RWPE2 (cell line): ENCODE measurements at regions not wholly inside any gene's neighbourhood (a gene's known extent, or its start where the extent isn't known, plus 50 kb on each side); places are given as distances from the start of the nearest gene placed in this dataset.
A peak's percentile ranks its signal among the peaks of the same experiment; 100 is the strongest.

Experiments
- ATAC-seq: fragments of 200-7000 bp; cut with Tn5 transposase; 3 replicates; pipeline ENCODE4 v1.9.1; 2021; ENCODE audit warnings: low read depth
- DNase-seq: peaks from one replicate; pipeline ENCODE4 v3.0.0-alpha.2; 2020; ENCODE audit warnings: low spot score
- H3K27ac ChIP-seq: fragments of 450-650 bp; 2 replicates; pipeline ENCODE4 v1.5.1; 2017; ENCODE audit warnings: mild to moderate bottlenecking; ENCODE audit not compliant: poor library complexity, severe bottlenecking
- H3K27me3 ChIP-seq: fragments of 250-450 bp; sonication (Bioruptor Pico); 2 replicates; pipeline ENCODE4 v1.5.1; 2021; ENCODE audit warnings: mild to moderate bottlenecking, moderate library complexity; ENCODE audit not compliant: insufficient read depth, poor library complexity, severe bottlenecking
- H3K36me3 ChIP-seq: fragments of 250-450 bp; sonication (Bioruptor Pico); 2 replicates; pipeline ENCODE4 v1.5.1; 2020; ENCODE audit warnings: low read depth, mild to moderate bottlenecking, moderate library complexity
- H3K4me1 ChIP-seq: fragments of 250-450 bp; sonication (Bioruptor Pico); 2 replicates; pipeline ENCODE4 v1.5.1; 2021; ENCODE audit warnings: mild to moderate bottlenecking, moderate library complexity; ENCODE audit not compliant: insufficient read depth, poor library complexity, severe bottlenecking
- H3K4me3 ChIP-seq: fragments of 250-450 bp; sonication (Bioruptor Pico); 2 replicates; pipeline ENCODE4 v1.5.1; 2021; ENCODE audit warnings: mild to moderate bottlenecking, moderate library complexity; ENCODE audit not compliant: severe bottlenecking
- H3K9me3 ChIP-seq: fragments of 250-450 bp; sonication (Bioruptor Pico); 2 replicates; pipeline ENCODE4 v1.5.1; 2021; ENCODE audit warnings: mild to moderate bottlenecking, moderate library complexity; ENCODE audit not compliant: severe bottlenecking
- TF ChIP-seq, protein P1 (sequence below): fragments of 450-650 bp; IDR thresholded peaks from one replicate; pipeline ENCODE4 v1.5.1; 2017; ENCODE audit warnings: mild to moderate bottlenecking, moderate library complexity; ENCODE audit not compliant: poor library complexity, severe bottlenecking

DNA sequence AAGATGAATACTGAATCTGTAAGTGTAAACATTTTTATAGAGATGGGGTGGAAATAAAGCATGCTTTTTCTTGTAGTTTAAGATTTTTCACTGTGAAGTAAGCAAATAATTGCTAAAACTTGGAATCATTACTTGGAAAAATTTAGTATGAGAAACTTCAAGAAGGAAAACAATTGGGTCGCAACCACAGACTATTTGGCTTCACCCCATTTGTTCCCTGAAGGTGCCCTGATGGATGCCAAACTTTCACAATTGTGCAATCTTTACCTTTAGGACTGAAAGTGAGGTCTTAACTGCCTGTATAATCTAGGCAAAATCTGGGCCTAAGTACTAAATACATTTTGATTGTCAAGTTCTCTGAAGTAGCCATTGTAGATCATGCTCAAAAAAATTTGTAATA lies 330.1 kb downstream of the HDGFL1 start:
- no peak for DNase-seq
- TF ChIP-seq, protein P1, sequence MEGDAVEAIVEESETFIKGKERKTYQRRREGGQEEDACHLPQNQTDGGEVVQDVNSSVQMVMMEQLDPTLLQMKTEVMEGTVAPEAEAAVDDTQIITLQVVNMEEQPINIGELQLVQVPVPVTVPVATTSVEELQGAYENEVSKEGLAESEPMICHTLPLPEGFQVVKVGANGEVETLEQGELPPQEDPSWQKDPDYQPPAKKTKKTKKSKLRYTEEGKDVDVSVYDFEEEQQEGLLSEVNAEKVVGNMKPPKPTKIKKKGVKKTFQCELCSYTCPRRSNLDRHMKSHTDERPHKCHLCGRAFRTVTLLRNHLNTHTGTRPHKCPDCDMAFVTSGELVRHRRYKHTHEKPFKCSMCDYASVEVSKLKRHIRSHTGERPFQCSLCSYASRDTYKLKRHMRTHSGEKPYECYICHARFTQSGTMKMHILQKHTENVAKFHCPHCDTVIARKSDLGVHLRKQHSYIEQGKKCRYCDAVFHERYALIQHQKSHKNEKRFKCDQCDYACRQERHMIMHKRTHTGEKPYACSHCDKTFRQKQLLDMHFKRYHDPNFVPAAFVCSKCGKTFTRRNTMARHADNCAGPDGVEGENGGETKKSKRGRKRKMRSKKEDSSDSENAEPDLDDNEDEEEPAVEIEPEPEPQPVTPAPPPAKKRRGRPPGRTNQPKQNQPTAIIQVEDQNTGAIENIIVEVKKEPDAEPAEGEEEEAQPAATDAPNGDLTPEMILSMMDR: no peak
- no peak for ATAC-seq
- H3K4me1 ChIP-seq: no peaks in the 10 kb centered on the region
- H3K27me3 ChIP-seq: no peaks in the 10 kb centered on the region
- no peak overlapping the region for H3K27ac ChIP-seq
- H3K4me3 ChIP-seq: no peak overlapping the region
- H3K36me3 ChIP-seq: no peaks in the 10 kb centered on the region
- no peaks in the 10 kb centered on the region for H3K9me3 ChIP-seq

DNA sequence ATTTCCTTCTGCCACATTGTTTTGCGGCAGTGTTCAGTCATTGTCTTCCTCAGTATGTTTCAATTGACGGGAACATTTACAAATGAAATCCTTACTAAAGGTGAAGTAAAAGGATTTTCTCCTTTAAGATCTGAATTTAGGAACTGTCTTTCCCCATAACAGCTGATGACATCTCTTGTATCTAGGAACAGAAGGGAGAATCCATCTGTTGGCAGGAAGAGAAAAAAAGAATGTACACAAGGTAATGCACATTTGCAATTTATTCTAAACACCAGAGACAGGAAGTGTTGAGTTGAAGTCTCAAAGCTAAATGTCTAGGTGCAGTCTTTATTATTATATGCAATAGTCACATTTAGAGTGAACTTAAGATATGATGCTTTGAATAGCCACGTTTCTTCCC lies 334.5 kb downstream of the HDGFL1 start:
- no peak overlapping the region for H3K27ac ChIP-seq
- ATAC-seq (no peak), DNase-seq (no peak)
- H3K9me3 ChIP-seq: no peaks in the 10 kb centered on the region
- TF ChIP-seq, protein P1: no peak
- no peaks in the 10 kb centered on the region for H3K27me3 ChIP-seq
- H3K4me3 ChIP-seq: no peak overlapping the region
- H3K36me3 ChIP-seq: no peaks in the 10 kb centered on the region
- H3K4me1 ChIP-seq: no peaks in the 10 kb centered on the region

DNA sequence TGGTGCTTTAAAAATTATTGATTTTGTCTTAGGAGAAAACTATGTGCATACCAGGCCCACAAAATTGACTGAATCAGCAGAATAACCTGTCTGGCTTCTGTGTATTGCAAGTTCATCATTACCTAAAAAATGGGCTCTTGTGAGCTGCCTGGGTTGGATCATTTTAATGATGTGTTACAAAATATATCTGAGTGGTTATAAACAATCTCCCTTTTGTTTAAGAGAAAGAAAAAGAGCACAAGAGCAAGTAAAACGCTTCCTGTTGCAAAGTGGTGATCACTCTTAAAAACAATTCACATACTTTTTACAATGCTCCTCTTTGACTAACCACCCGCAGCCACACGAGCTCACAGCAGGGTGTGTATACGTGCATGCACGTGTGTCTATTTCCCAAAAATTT lies 335.1 kb downstream of the HDGFL1 start:
- Histone ChIP-seq H3K9me3 (no peaks in the 10 kb centered on the region), H3K36me3 (no peaks in the 10 kb centered on the region), H3K4me3 (no peak overlapping the region), H3K4me1 (no peaks in the 10 kb centered on the region), H3K27ac (no peak overlapping the region), H3K27me3 (no peaks in the 10 kb centered on the region)
- DNase-seq (no peak), ATAC-seq (no peak)
- TF ChIP-seq, protein P1: no peak

DNA sequence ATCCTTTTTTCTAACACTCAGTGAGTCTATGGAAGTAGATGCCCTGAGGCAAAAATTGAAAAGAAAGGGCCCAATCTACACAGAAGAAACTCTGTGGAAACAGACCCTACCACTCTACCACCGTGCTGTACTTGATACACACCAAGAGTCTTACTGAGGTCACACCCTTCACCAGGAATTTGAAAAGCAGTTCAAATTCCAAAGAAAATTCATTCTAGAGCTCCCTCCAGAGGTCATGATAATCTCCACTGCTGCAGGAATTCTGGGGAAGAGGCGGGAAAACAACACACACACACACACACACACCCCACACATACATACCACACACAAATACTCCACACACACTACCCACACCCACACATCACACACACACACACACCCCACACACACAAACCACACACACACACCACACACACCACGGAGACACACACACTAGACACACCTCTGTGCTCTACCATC lies 336.8 kb downstream of the HDGFL1 start:
- no peaks in the 10 kb centered on the region for H3K4me1 ChIP-seq
- H3K27me3 ChIP-seq: no peaks in the 10 kb centered on the region
- H3K9me3 ChIP-seq: no peaks in the 10 kb centered on the region
- ATAC-seq: peak; percentile 54; the same call in 2 of the 3 replicates
- TF ChIP-seq, protein P1: peak; percentile 46
- no peak overlapping the region for H3K4me3 ChIP-seq
- no peak overlapping the region for H3K27ac ChIP-seq
- no peak for DNase-seq
- H3K36me3 ChIP-seq: no peaks in the 10 kb centered on the region

DNA sequence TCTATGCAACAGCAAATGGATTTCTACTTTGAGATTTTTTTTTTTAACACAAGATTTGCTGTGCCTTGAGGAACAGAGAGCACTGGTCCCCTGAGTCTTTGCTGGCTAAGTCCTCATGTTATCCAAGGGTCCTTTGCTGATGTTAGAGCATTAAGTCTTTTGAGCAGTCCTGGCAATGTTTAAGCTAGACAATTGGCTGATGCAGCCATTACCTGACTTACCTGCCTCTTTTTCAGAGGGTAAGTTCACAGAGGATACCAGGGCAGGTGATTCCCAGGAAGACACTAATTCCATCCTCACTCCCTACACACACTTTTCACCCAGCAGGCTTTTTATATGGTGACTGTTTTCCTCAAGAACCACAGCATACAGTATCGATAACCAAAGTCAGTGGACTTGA lies 337.7 kb downstream of the HDGFL1 start:
- no peaks in the 10 kb centered on the region for H3K9me3 ChIP-seq
- no peaks in the 10 kb centered on the region for H3K4me1 ChIP-seq
- no peak overlapping the region for H3K27ac ChIP-seq
- ATAC-seq (no peak), DNase-seq (no peak)
- H3K4me3 ChIP-seq: no peak overlapping the region
- H3K27me3 ChIP-seq: no peaks in the 10 kb centered on the region
- H3K36me3 ChIP-seq: no peaks in the 10 kb centered on the region
- TF ChIP-seq, protein P1: no peak
